Smooth muscle cell (in vitro differentiated cells): ENCODE measurements at regions not wholly inside any gene's neighbourhood (a gene's known extent, or its start where the extent isn't known, plus 50 kb on each side); places are given as distances from the start of the nearest gene placed in this dataset.

Experiments used
- DNase-seq: peaks from one replicate; lab custom pipeline; 2025; ENCODE audit not compliant: unreplicated experiment; lab: John Stamatoyannopoulos, UW
- H2AFZ ChIP-seq: fragments of 200-600 bp; sonication (generic); 2 replicates; pipeline ENCODE4 v1.6.0; 2016; ENCODE audit warnings: antibody characterized with exemption, low read depth, mild to moderate bottlenecking
- H3F3A ChIP-seq: fragments of 200-600 bp; sonication (generic); 2 replicates; pipeline ENCODE4 v1.6.0; 2017; ENCODE audit warnings: antibody characterized with exemption, low read depth
- H3K27ac ChIP-seq: fragments of 200-600 bp; sonication (generic); 2 replicates; pipeline ENCODE4 v1.5.1; 2016; ENCODE audit warnings: low read depth, mild to moderate bottlenecking
- H3K27me3 ChIP-seq: fragments of 200-600 bp; sonication (generic); 2 replicates; pipeline ENCODE4 v1.6.1; 2016; ENCODE audit warnings: low read depth, mild to moderate bottlenecking
- H3K36me3 ChIP-seq: fragments of 200-600 bp; sonication (generic); 2 replicates; pipeline ENCODE4 v1.5.1; 2016; ENCODE audit warnings: low read depth
- H3K4me1 ChIP-seq: fragments of 200-600 bp; sonication (generic); 2 replicates; pipeline ENCODE4 v1.5.1; 2016; ENCODE audit warnings: low read depth
- H3K4me2 ChIP-seq: fragments of 200-600 bp; sonication (generic); 2 replicates; pipeline ENCODE4 v1.6.0; 2016; ENCODE audit warnings: mild to moderate bottlenecking
- H3K4me3 ChIP-seq: fragments of 200-600 bp; sonication (generic); 2 replicates; pipeline ENCODE4 v1.5.1; 2016; ENCODE audit warnings: mild to moderate bottlenecking
- H3K79me2 ChIP-seq: fragments of 200-600 bp; sonication (generic); 2 replicates; pipeline ENCODE4 v1.6.0; 2016; ENCODE audit warnings: low read depth, mild to moderate bottlenecking
- H3K9ac ChIP-seq: fragments of 200-600 bp; sonication (generic); 2 replicates; pipeline ENCODE4 v1.6.0; 2016; ENCODE audit warnings: low read depth
- H3K9me3 ChIP-seq: fragments of 200-600 bp; sonication (generic); replicated peaks from 2 replicates; pipeline ENCODE4 v1.5.1; 2016; ENCODE audit warnings: low read depth
- H4K20me1 ChIP-seq: fragments of 200-600 bp; sonication (generic); 2 replicates; pipeline ENCODE4 v1.6.0; 2016; ENCODE audit warnings: low read depth
- WGBS: methylation state at CpG from one replicate; pipeline ENCODE4 v1.1.7; 2016; ENCODE audit warnings: low lambda C conversion rate; 5-methylcytosine and 5-hydroxymethylcytosine counted together
- TF ChIP-seq, protein P1 (sequence below): fragments of 200-600 bp; sonication (generic); IDR thresholded peaks from 2 replicates; pipeline ENCODE4 v1.5.1; 2017; ENCODE audit warnings: borderline replicate concordance, mild to moderate bottlenecking, antibody characterized with exemption; ENCODE audit not compliant: insufficient read depth, poor library complexity, severe bottlenecking

DNA sequence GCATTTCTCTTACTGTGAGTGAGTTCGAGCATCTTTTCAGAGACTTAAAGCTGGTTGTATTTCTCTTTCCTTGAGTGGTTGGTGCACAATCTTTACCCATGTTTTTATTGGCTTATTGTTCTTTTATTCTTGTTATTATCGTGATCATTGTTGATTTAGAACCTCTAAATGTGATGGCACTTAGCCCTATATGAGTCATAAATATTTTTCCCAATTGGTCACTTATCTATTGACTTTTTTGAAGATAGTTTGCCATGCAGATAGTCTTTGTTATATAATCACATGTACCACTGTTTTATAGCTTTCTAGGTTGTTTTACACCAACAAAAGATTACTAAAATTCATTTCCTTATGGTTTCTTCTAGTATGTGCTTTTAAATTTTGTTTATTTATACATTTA is 70.6 kb upstream of the KCNK12 start:
- H3K36me3 ChIP-seq, result no peaks in the 10 kb centered on the region
- no peak overlapping the region for H3K4me3 ChIP-seq
- no peak for DNase-seq
- no peak overlapping the region for H3K4me2 ChIP-seq
- H3K79me2 ChIP-seq, result no peaks in the 10 kb centered on the region
- TF ChIP-seq, protein P1, sequence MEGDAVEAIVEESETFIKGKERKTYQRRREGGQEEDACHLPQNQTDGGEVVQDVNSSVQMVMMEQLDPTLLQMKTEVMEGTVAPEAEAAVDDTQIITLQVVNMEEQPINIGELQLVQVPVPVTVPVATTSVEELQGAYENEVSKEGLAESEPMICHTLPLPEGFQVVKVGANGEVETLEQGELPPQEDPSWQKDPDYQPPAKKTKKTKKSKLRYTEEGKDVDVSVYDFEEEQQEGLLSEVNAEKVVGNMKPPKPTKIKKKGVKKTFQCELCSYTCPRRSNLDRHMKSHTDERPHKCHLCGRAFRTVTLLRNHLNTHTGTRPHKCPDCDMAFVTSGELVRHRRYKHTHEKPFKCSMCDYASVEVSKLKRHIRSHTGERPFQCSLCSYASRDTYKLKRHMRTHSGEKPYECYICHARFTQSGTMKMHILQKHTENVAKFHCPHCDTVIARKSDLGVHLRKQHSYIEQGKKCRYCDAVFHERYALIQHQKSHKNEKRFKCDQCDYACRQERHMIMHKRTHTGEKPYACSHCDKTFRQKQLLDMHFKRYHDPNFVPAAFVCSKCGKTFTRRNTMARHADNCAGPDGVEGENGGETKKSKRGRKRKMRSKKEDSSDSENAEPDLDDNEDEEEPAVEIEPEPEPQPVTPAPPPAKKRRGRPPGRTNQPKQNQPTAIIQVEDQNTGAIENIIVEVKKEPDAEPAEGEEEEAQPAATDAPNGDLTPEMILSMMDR, result no peak
- H3K27ac ChIP-seq, result no peak overlapping the region
- no peaks in the 10 kb centered on the region for H3K4me1 ChIP-seq
- H4K20me1 ChIP-seq, result no peaks in the 10 kb centered on the region
- H3K27me3 ChIP-seq, result no peaks in the 10 kb centered on the region
- no peak overlapping the region for H2AFZ ChIP-seq
- 91% methylated on average over 2 of the region's 2 CpGs for WGBS
- no peaks in the 10 kb centered on the region for H3F3A ChIP-seq
- H3K9me3 ChIP-seq, result no peaks in the 10 kb centered on the region
- H3K9ac ChIP-seq, result no peak overlapping the region

DNA sequence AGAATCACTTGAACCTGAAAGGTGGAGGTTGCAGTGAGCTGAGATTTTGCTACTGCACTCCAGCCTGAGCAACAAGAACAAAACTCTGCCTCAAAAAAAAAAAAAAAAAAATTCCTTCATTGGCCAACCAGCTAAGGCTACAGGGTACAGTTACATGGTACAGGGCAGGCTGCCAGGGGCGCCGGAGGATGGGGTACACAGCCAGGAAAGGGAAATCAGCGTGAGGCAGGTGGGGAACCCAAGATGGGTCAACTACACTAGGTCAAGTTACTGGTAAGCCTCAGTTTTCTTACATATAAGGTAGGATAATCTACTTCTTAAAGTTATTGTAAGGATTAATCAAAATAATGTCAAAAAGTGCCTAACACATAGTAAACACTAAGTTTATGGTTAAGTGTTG is 69.6 kb upstream of the KCNK12 start:
- Histone ChIP-seq H3K27me3 (no peaks in the 10 kb centered on the region), H3K4me2 (no peak overlapping the region)

DNA sequence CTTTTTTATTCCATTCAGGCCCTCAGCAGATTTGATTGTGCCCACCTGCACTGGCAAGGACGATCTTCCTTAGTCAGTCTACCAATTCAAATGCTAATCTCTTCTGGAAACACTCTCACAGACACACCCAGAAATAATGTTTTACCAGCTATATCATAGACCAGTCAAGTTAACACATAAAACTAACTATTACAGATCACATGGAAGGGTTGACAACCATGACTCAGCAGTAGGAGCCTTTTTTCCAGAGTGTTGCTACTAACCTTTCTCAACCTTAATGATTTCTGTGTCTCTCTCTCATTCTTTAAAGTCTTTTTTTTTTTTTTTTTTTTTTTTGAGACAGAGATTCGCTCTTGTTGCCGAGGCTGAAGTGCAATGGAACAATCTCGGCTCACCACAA is 68.7 kb upstream of the KCNK12 start:
- no peaks in the 10 kb centered on the region for H4K20me1 ChIP-seq
- no peak overlapping the region for H3K4me3 ChIP-seq
- no peak overlapping the region for H3K27ac ChIP-seq
- no peak overlapping the region for H3K4me2 ChIP-seq
- H3K9me3 ChIP-seq, result no peaks in the 10 kb centered on the region
- no peak overlapping the region for H2AFZ ChIP-seq
- no peaks in the 10 kb centered on the region for H3K27me3 ChIP-seq
- TF ChIP-seq, protein P1, result no peak
- no peaks in the 10 kb centered on the region for H3F3A ChIP-seq
- no peak for DNase-seq
- WGBS, result 90% methylated on average over 4 of the region's 4 CpGs
- no peaks in the 10 kb centered on the region for H3K4me1 ChIP-seq
- H3K9ac ChIP-seq, result no peak overlapping the region
- H3K36me3 ChIP-seq, result no peaks in the 10 kb centered on the region
- H3K79me2 ChIP-seq, result no peaks in the 10 kb centered on the region

More for the DNA sequence above, 69.6 kb upstream of the KCNK12 start:
- Histone ChIP-seq H3K4me3 (no peak overlapping the region), H3K27ac (no peak overlapping the region), H3K36me3 (no peaks in the 10 kb centered on the region), H3K9me3 (no peaks in the 10 kb centered on the region), H3F3A (no peaks in the 10 kb centered on the region), H3K79me2 (no peaks in the 10 kb centered on the region), H3K4me1 (no peaks in the 10 kb centered on the region), H4K20me1 (no peaks in the 10 kb centered on the region), H3K9ac (no peak overlapping the region), H2AFZ (no peak overlapping the region)
- WGBS, result 98% methylated on average over 3 of the region's 3 CpGs
- TF ChIP-seq, protein P1, result no peak
- no peak for DNase-seq

DNA sequence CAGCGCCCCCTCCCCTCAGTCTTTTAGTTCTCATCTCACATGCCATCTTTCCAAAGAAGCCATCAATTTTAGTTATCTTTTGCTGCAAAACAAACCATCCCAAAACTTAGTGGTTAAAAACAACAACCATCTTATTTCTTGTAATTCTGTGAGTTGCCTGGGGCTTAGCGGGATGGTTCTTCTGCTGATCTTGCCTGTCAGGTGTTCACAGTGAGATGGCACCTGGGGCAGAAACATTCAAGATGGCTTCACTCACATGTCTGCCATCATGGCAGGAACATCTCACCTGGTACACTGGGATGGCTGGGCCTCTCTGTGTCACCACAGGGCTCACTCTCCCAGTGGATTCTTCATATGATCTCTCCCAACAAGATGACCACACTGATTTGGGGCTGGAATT is 67.6 kb upstream of the KCNK12 start:
- no peaks in the 10 kb centered on the region for H3K79me2 ChIP-seq

More for the DNA sequence above, 67.6 kb upstream of the KCNK12 start:
- TF ChIP-seq, protein P1, result no peak
- H3K4me2 ChIP-seq, result no peak overlapping the region
- no peak overlapping the region for H3K9ac ChIP-seq
- H3K27ac ChIP-seq, result no peak overlapping the region
- H3K4me1 ChIP-seq, result no peaks in the 10 kb centered on the region
- H3K27me3 ChIP-seq, result no peaks in the 10 kb centered on the region
- 66% methylated on average over 2 of the region's 2 CpGs for WGBS
- no peak overlapping the region for H2AFZ ChIP-seq
- no peak for DNase-seq
- H3K36me3 ChIP-seq, result no peaks in the 10 kb centered on the region
- H4K20me1 ChIP-seq, result no peaks in the 10 kb centered on the region
- no peak overlapping the region for H3K4me3 ChIP-seq
- no peaks in the 10 kb centered on the region for H3K9me3 ChIP-seq
- no peaks in the 10 kb centered on the region for H3F3A ChIP-seq
